ENCODE measurements at regions not wholly inside any gene's neighbourhood (a gene's known extent, or its start where the extent isn't known, plus 50 kb on each side); places are given as distances from the start of the nearest gene placed in this dataset.

DNA sequence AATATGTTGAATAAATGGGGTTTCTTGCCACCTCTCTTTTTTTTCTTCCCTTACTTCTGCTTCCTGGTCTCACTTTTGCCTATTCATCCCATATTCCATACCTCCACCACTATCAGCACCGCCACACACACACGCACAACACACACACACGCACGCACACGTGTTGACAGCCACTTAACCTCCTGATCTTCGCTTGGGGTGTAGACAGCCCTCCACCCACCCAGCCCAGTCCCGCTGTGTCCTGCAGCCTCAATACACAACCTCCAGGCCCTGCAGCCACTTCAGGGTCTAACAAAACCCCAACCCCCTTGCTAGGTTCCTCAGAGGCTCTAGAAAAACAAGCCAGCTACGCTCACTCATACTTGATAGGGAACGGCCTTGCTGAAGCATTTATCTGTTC is 72.3 kb downstream of the LINC00237 start:
- no peak for DNase-seq (ENCODE audit: low spot score)

DNA sequence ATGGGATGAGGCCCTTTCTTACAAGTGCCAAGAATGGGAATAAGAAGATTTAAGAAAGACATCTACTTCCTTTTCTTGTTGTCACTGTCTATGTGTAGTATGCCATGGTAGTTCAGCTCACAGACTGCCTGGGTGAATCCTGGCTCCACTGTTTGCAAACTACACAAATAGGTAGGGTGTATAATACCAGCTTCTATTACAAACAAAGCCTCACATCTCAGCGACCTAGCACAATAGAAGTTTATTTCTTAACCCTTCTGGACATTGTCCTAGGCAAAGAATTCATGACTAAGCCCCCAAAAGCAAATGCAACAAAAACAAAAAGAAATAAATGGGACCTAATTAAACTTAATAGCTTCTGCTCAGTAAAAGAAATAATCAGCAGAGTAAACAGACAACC is 74.5 kb downstream of the LINC00237 start:
- DNase-seq (ENCODE audit: low spot score) = no peak

DNA sequence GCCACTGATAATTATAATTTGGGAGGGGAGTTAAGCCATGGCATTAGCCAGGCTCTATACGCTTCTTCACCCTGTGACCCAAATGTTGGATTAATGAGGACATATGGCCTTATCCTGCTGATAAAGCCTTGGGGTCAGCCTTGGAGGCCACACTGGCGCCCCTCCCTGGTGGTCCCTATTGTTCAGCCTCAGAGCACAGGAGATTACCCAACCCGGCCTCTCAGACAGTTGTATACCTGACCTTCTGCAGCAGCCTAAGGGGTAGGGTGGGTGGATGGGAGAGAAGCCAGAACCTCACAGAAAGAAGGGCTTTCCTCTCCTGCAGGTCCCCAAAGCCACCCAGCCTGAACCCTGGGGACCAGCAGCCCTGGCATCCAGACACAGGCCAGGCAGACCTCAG is 76.8 kb downstream of the LINC00237 start:
- no peak for DNase-seq (ENCODE audit: low spot score)

DNA sequence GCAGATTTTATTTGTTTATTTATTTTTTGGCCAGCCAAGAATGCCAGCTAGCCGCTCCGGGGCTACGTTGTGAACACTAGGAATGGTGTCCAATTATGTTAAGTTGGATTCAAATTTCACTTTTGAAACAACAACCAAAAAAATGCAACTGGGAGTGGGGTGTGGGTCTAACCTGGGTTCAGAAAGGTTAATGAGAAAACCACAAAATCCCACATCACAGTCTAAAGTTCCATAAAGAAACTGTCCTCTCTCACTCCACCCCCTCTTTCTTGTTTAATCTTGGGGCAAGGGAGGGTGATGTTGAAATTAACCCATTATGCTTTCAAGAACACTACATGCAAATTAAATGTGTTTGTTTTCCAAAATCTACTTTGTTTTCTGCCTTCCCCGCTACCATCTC is 77.2 kb downstream of the LINC00237 start:
- DNase-seq (ENCODE audit: low spot score) = no peak

DNA sequence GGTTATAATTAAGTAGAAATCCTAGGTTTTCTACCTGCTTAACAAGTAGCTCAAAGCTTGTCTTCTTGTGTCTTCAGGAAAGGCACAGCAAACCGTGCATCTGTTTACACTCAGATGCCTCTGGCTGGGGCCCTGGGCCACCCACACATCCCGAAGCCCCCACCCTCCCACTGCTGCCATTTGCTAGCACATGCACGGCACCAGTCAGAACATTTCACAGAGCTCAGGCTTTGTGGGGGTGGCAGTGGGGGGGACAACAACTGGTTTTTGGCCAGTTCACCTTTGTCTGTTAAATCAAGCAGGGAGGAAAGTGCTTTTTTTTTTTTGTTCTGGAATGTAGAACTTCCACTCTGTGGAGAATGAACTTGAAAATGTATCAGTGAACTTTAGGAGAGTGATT is 77.7 kb downstream of the LINC00237 start:
- no peak for DNase-seq (ENCODE audit: low spot score)

DNA sequence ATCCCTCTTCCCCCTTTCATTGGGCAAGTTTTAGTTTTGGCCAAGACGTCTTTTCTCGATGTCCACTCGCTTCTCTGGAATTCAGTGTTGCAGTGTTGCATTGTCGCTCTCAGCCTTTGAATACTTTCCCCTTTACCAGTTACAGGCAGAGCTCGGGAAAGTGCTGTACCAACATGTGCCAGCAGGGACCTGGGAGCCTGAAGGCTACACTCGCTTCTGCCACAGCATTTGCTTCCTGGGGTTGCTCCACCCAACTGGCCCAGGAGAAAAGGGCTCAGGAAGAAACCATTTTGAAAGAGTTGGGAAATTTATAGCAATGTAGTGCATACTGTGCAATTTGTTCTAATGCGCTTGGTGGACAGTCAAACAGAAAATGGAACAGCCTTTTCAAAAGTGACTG is 78.6 kb downstream of the LINC00237 start:
- DNase-seq (ENCODE audit: low spot score) = no peak

DNA sequence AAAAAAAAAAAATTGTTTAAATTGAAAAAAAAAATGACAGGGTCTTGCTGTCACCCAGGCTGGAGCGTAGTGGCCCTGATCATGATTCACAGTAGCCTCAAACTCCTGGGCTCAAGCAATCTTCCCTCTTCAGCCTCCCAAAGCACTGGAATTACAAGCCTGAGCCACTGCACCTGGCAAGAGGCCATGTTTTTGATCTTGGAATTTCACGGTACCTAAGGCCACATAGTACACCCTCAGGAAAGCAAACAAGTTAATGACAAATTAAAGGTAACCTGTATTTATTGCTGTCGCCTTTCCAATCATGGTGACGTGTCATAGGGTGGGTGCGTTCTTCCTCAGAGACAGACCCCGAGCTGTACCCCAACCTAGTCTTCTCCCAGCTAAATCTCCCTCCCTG is 79.2 kb downstream of the LINC00237 start:
- DNase-seq (ENCODE audit: low spot score) = no peak

DNA sequence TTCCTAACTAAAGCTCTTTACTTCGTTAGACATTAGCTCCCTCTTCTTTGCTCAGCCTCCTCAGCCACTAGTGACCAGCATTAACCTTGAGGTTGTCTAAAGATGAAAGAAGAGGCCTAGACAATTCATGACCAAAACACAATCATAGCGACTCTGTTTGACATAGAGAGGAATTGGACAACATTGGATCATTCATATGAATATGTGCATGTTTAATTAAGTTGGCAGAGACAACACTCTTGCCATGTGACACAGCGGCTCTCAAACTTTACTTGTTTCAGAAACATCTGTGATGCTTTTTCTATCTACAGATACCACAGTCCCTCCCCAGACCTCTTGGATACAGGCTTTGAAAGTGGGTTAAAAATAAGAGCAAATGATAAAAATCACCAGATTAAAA is 81.7 kb downstream of the LINC00237 start:
- no peak for DNase-seq (ENCODE audit: low spot score)

DNA sequence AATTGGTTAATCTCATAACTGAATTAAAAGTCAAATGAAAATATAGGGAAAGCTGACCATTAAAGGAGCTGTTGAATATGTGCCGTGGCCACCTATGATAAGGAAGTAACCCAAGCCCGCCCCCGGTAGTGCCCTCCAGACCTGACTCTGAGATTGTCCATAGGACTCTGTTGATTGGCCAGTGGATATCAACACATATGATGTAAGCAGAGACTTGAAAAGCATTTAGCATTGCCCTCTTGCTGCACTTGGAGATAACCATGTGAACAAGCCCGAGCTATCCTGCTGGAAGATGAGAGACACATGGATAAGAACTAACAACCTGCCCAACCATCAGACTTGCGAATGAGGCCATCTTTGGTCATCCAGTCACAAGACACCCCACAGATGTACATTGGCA is 83.2 kb downstream of the LINC00237 start:
- DNase-seq (ENCODE audit: low spot score) = no peak

DNA sequence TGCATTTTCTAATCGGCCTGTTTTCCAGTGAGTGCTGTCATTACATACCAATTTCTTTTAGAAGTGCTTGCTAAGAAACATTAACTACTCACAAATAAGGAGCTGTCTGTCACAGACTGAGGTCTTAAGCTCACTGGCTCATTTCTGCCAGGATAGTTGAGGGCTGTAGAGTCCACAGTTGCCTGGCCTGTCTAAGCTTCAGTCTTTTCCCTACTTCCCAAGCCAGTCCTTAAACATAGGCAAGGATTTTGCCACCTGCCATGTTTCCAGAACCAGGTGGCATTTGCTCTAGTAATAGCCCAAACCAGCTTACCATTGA is 84.7 kb downstream of the LINC00237 start:
- DNase-seq (ENCODE audit: low spot score) = no peak

DNA sequence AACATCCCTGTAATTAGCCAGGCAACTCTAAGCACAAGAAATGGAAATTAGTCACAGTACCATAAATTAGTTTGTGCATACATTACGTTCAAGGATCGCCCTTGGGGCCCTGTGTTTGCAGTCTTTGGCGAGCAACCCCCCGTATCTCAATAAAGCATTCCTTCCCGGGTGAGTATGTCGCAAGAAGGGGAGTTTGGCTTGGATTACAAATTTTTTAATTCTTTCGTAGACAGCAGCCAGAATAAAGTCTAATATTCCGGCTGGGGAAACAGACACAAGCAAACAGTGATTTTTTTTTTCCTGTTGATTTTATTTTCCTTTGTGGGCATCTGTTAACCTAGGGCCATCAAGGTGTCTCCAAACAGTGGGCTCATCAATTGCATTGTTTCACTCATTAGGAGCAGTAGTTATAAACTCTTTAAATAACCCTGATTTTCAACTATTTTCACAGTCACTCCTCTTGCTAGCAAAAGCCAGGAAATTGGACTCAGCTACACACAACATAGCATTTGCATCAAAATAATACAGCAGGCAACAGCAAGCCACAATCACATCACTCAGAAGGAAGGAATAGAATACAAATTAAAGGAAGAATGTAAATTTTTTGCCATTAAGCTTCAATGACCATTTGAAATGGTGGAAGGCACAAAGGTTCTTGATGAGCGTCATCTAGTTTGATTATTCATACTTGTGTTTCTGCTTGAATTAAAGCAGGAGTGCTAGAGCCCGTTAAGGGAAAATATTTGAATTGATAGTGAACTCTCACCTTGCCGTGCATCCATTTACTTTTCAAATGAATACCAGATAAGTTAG is 85.3 kb downstream of the LINC00237 start:
- DNase-seq (ENCODE audit: low spot score) = no peak

DNA sequence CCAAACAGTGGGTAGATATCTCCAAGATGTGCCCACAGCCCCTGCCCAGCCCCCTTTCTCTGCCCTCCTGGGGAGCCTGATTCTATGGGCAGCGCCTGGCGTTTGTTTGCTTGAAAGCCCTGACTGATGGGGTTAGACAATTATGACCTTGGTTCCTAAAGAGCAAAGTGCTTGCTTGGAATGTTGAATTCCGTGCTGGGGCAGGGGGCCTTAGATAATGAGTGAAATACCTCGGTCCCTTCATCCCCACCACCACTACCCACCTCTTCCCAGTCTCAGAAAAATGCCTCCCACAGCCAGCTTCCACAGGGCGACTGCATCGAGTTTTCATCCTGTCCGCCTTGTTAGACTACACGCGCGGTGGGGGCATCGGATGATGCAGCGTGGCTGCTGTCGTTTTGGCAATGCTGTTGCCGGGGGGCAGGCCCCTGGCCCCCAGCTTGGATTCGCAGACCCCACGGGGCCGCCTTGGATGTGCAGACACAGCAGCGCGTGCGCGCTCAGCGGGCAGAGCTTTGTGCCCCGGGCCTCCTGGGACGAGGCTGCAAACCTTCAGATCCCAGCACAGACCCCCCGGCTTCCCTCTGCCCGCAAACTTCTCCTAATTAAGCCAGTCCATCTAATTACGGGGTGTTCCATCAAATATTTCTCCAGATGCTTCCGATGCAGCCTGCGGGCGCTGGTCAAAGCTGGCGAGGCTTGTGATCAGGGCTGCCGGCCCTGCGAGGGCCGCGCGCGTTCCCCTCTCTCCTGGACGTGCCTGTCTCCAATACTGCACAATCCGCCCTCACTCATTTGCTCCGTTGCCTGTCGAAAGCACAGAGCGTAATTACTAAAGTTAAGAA is 86.1 kb downstream of the LINC00237 start:
- no peak for DNase-seq (ENCODE audit: low spot score)

DNA sequence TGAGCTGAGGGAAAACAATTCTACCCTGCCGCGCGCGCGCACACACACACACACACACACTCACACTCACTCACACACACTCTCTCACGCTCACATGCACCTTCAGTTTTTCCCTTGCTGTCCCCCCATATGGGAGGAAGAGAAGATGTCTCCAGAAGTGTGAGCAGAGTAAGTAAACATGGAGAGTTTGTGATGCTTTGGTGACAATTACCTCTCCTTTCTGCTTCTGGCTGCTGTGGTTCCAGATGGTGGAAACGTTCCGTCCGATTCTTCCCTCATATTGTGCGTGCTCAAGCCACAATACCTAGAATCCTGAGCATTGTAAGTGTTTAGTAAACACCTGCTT is 86.7 kb downstream of the LINC00237 start:
- no peak for DNase-seq (ENCODE audit: low spot score)

DNA sequence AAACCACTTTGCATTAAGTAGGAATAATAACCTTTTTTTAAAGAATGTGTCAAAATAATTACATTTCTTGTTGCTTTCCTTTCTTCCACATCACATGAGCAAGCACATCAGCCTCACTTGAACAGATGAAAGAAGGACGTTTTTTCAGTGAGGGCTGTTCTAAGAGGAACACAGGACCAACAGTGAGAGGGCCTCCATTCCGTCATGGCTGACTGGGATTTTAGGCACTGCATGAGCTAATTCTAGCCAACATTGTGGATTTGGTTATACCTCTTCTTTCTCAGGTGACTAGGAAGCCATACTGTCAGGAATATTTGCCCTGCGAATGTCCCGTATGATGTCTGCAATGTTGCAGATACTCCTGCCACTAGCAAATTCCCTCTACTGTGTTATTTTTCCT is 87.6 kb downstream of the LINC00237 start:
- DNase-seq (ENCODE audit: low spot score) = no peak

DNA sequence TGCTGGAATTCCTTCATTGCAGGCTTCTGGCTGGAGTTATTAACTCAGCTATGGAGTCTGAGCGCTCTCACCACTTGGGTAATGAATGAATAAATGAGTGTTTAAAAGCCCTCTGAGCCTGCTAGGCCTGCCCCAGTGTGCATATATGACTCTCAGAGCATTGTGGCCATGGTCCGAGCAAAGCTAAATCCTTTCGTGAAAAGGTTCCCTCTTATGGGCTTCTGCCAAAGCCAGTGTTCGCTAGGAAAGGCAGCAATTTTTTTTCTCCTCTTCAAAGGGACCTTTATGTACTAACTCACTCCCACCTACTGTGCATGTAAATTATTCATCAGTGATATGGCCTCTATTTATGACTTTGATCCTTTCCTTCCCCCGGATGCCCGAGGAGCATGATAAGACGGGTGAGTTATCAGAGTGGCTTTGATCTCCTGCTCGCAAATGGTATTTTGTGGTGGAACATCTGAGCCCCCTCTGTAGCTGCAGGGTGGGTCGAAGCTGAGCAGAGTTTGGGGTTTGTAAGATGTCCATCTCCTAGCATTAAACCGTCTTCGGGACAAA is 88.6 kb downstream of the LINC00237 start:
- DNase-seq (ENCODE audit: low spot score) = no peak

DNA sequence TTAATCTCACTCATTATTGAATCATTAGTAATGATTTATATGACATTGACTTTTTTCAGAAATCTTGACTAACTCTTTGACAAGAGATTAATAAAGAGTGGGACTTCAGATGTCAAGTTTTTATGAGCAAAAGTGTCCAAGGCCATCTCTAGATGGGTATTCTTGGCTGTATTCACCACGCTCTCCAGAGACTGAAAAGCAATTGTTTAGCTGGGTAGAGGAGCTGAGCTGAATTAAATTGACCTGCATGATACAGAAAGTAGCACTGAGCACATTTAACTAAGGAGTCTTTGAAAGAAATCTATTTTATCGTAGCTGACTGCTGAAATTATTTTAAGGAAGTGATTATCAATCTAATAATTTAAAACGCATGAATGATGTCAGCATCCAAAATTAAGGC is 89.4 kb downstream of the LINC00237 start:
- no peak for DNase-seq (ENCODE audit: low spot score)

DNA sequence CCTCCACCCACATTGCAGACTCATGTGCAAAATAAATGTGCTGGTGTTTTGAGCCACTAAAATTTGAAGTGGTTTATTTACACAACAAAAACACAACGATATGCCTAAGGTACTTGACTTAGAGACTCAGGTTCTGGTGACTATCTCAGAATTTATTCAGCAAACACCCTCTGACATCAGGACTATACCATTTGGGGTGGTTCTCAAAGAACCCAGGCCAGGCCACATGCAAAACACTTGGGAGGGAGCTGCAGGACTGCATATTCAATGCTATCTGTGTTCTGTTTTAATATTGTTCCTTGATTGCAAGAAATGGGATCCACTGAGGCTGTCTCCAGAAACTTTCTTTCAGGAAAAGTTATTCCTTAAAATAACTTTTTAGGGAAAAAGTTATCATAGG is 91.6 kb downstream of the LINC00237 start:
- DNase-seq (ENCODE audit: low spot score) = no peak

DNA sequence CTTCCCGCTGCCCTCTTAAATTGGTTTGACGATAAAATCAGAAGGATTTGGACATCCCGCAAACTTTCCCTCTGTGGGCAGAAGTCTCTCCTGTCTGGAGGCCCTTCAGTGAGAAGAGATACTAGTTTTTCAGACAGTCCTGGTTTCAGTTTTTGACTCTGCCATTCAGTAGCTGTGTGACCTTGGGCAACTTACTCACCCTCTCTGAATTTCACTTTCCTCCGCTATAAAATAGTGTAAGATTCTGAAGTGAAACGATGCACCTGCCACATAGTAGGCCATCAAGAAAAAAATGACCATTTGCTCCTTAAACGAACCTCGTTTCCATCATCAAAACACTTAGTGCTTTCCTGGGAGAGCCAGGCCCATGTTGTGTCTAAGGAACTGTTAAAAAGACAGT is 97.2 kb downstream of the LINC00237 start:
- no peak for DNase-seq (ENCODE audit: low spot score)

DNA sequence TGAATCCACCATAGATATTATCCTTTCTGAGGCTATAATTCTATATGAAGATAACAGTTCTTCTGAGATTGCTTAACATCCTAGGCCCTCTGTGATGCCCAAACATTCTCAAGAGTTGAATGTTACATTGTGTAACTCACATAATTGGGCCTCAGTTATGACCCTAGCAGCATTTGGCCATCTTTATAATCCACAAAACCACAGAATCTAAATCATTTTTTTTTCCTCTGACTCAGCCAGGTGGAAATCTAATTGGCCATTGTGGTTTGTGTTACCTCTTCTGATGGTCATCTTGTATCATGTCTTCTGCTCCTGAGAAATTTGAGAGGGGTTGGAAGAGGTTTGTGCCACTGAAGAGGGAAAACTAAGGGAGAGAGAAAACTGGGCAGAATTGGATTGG is 99.5 kb downstream of the LINC00237 start:
- no peak for DNase-seq (ENCODE audit: low spot score)

DNA sequence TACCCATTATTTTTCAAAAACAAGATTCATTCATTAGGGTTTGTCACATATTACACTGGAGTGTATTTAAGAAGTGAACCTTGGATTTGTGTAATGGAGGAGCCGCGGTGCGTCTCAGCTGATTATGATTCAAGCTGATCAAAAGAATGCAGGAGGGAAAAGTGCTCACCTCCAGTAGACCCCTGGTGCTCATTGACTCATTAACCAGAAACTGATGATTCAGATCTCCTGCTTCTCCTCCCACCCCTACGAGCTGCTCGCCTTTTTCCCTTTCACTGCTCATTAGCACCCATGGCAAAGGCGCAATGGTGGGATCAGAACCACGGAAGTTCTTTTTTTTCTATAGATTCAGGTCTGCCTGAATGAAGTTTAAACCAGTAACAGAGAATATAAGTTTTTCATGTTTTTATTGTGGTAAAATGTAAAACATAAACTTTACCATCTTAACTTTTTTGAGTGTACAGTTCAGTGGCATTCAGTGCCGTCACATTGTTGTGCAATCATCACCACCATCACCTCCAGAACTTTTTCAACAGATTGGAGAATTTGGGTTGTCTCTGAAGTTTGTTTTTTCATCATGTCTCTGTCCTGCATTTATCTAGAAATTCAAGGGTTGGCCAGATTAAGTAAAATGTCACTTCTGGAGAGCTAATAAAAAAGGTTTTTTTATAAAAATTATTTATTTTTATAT is 101.6 kb downstream of the LINC00237 start:
- DNase-seq (ENCODE audit: low spot score) = no peak

DNA sequence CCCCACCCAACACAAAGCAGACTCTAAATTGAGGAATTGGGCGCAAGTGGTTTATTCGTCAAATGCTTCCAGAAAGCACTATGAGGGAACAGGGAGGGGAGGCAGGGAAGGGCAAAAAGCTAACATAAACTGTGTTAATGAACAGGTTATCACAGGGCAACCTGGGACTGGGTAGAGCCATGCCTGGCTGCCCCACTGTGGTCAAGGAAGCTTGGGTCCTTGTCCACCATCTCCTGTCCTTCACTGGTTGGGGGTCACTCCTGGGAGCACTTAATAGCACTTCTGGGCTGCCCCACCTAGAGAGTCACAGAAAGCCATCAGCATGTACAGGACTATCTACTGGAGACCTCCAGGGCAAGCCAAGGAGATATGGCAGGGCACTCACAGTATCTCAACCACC is 102.3 kb downstream of the LINC00237 start:
- no peak for DNase-seq (ENCODE audit: low spot score)

DNA sequence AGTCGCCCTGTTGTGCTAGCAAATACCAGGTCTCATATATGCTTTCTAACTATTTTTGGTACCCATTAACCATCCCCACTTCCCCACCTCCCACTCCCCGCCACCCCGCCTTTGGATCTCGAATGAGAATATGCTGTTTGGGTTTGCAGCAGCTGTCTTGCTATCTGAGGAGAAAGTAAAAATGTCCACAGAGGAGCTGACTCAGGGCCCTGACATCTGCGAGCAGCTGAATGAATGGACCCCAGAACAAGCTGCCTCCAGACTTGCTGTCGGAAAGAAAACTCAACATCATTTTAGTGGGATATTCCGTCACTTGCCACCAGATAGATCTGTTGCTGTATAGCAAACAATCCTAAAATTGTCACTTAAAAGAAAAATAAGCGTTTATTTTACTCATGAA is 103.7 kb downstream of the LINC00237 start:
- DNase-seq (ENCODE audit: low spot score) = no peak

DNA sequence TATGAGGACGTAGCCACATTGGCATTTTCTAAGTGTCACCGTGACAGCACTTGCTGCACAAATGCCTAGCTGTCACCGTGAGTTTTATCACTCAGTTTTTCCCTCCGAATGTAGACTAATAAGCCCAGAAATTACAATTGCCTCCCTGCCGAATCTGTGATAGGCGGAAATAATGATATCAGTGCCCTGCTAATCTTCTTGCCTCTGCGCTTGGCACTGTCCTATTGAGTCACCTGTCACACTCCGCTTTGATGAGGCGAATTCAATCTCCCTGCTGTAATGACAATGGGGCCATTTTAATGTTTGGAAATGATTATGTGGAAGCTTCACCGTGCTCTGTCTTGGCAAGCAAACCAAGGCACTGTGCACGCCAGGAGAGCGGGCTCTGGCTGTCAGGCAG is 112.8 kb downstream of the LINC00237 start:
- no peak for DNase-seq (ENCODE audit: low spot score)

Measured in ureter (tissue), 1 donor.